GM12878 (cell line): ENCODE measurements at regions not wholly inside any gene's neighbourhood (a gene's known extent, or its start where the extent isn't known, plus 50 kb on each side); places are given as distances from the start of the nearest gene placed in this dataset.

Source experiments
- ATAC-seq: fragments of 200-7000 bp; cut with Tn5 transposase; 3 replicates; pipeline ENCODE4 v1.9.1; 2020; ENCODE audit warnings: mild to moderate bottlenecking, moderate library complexity
- BruUV-seq: library from RNA; stranded (reverse); fragments of 400-500 nt; replicated peaks from 2 replicates; lab custom pipeline; 2021; lab: Mats Ljungman, UMichigan
- CTCF ChIA-PET: fragments of 300-600 bp; sonication (Branson Sonifier 250); formaldehyde crosslinking; extraction: SDS; loops from one replicate; lab custom pipeline; 2021; ENCODE audit warnings: inconsistent platforms; lab: Yijun Ruan, JAX
- POLR2A ChIA-PET: fragments of 350-600 bp; formaldehyde crosslinking; extraction: SDS; loops from one replicate; lab custom pipeline; 2021; ENCODE audit warnings: inconsistent platforms; lab: Charles Lee
- RAD21 ChIA-PET: fragments of 300-600 bp; sonication (Branson Sonifier 250); formaldehyde crosslinking; loops from one replicate; lab custom pipeline; 2023; ENCODE audit warnings: antibody characterized with exemption; ENCODE audit not compliant: unreplicated experiment; lab: Charles Lee
- SMC1A ChIA-PET: fragments of 300-600 bp; sonication (Branson Sonifier 250); formaldehyde crosslinking; loops from one replicate; lab custom pipeline; 2023; ENCODE audit not compliant: unreplicated experiment, uncharacterized antibody; lab: Charles Lee
- DNase-seq: peaks from one replicate; pipeline ENCODE4 v3.0.0-alpha.2; 2011; ENCODE audit warnings: low read depth, low spot score
- FAIRE-seq: peaks from 3 replicates; lab custom pipeline; 2011; peaks lifted over from hg19 to GRCh38; lab: Jason Lieb, UNC
- H2AFZ ChIP-seq: 2 replicates; pipeline ENCODE4 v1.6.0; 2011; ENCODE audit warnings: low read depth, low read length, control low read depth; ENCODE audit not compliant: control insufficient read depth
- H3K27ac ChIP-seq: 2 replicates; pipeline ENCODE4 v1.5.1; 2011; ENCODE audit warnings: control low read depth; ENCODE audit not compliant: control insufficient read depth, insufficient read depth
- H3K27me3 ChIP-seq, 2 experiments: replicated peaks in 1 of 2; 2 replicates each; pipeline versions ENCODE4 v1.6.0 to v1.6.1; 2011; ENCODE audit warnings: low read length in 1 of 2; ENCODE audit not compliant: control insufficient read depth in 2 of 2, insufficient read depth in 2 of 2
- H3K36me3 ChIP-seq, 2 experiments: 2 replicates each; pipeline ENCODE4 v1.5.1; 2011; ENCODE audit warnings: low read length in 1 of 2; ENCODE audit not compliant: control insufficient read depth in 2 of 2, insufficient read depth in 2 of 2
- H3K4me1 ChIP-seq: 2 replicates; pipeline ENCODE4 v1.6.1; 2011; ENCODE audit warnings: mild to moderate bottlenecking, low read length, moderate library complexity, mixed read lengths; ENCODE audit not compliant: control insufficient read depth, insufficient read depth
- H3K4me2 ChIP-seq: 2 replicates; pipeline ENCODE4 v1.6.0; 2011; ENCODE audit warnings: control low read depth; ENCODE audit not compliant: control insufficient read depth, insufficient read depth
- H3K4me3 ChIP-seq: fragments of 200-600 bp; sonication (generic); 2 replicates; pipeline ENCODE4 v1.5.1; 2016
- H3K79me2 ChIP-seq: 2 replicates; pipeline ENCODE4 v1.6.0; 2011; ENCODE audit warnings: low read length; ENCODE audit not compliant: control insufficient read depth, insufficient read depth
- H3K9ac ChIP-seq: 2 replicates; pipeline ENCODE4 v1.8.0; 2011; ENCODE audit warnings: low read length, control low read depth, mixed read lengths; ENCODE audit not compliant: control insufficient read depth, insufficient read depth
- H3K9me3 ChIP-seq: replicated peaks from 3 replicates; pipeline ENCODE4 v1.5.1; 2011; ENCODE audit warnings: mild to moderate bottlenecking, low read length; ENCODE audit not compliant: control insufficient read depth, insufficient read depth
- H4K20me1 ChIP-seq: 2 replicates; pipeline ENCODE4 v1.6.0; 2011; ENCODE audit not compliant: control insufficient read depth, insufficient read depth
- BHLHE40 ChIP-seq, 2 experiments: fragments of 450-650 bp in 1 of 2; IDR thresholded peaks; 2 replicates each; pipeline ENCODE4 v1.6.1; 2011 to 2017; ENCODE audit warnings: low read depth in 2 of 2, borderline replicate concordance in 1 of 2, improper control_type of control experiment in 1 of 2, low read length in 1 of 2, mild to moderate bottlenecking in 1 of 2
- EGR1 ChIP-seq, 2 experiments: IDR thresholded peaks; 1 replicate in 1 of 2; 2 replicates in 1 of 2; pipeline ENCODE4 v1.6.1; 2011 to 2012; ENCODE audit warnings: low read depth in 2 of 2, low read length in 2 of 2, borderline replicate concordance in 1 of 2, mild to moderate bottlenecking in 1 of 2, moderate library complexity in 1 of 2
- GABPA ChIP-seq: IDR thresholded peaks from 2 replicates; pipeline ENCODE4 v1.6.1; 2014; ENCODE audit warnings: antibody characterized with exemption, low read depth, mild to moderate bottlenecking, inconsistent platforms
- MYB ChIP-seq: fragments of 150-350 bp; IDR thresholded peaks from 2 replicates; pipeline ENCODE4 v1.6.1; 2014; ENCODE audit warnings: mild to moderate bottlenecking, low read depth, low read length, borderline replicate concordance
- MYC ChIP-seq: IDR thresholded peaks from 2 replicates; pipeline ENCODE4 v1.6.1; 2011; ENCODE audit warnings: mild to moderate bottlenecking, low read length, moderate library complexity, inconsistent platforms; ENCODE audit not compliant: insufficient read depth, insufficient replicate concordance, insufficient read length, severe bottlenecking
- PAX8 ChIP-seq: fragments of 450-650 bp; IDR thresholded peaks from 2 replicates; pipeline ENCODE4 v1.6.1; 2017; ENCODE audit warnings: mild to moderate bottlenecking, moderate library complexity
- ZBED1 ChIP-seq: IDR thresholded peaks from 2 replicates; pipeline ENCODE4 v1.6.1; 2016; ENCODE audit warnings: borderline replicate concordance
- ZBTB40 ChIP-seq: fragments of 450-650 bp; IDR thresholded peaks from 2 replicates; pipeline ENCODE4 v1.6.1; 2016; ENCODE audit warnings: mild to moderate bottlenecking, moderate library complexity, borderline replicate concordance
- ZNF207 ChIP-seq: fragments of 450-650 bp; IDR thresholded peaks from 2 replicates; pipeline ENCODE4 v1.6.1; 2014; ENCODE audit warnings: antibody characterized with exemption, mild to moderate bottlenecking, borderline replicate concordance
- ZNF24 ChIP-seq: fragments of 450-650 bp; IDR thresholded peaks from 2 replicates; pipeline ENCODE4 v1.6.1; 2017; ENCODE audit warnings: antibody characterized with exemption, mild to moderate bottlenecking
- ZNF622 ChIP-seq: fragments of 450-650 bp; IDR thresholded peaks from 2 replicates; pipeline ENCODE4 v1.6.1; 2017; ENCODE audit warnings: mild to moderate bottlenecking, inconsistent platforms
- ZNF687 ChIP-seq: fragments of 450-650 bp; IDR thresholded peaks from 2 replicates; pipeline ENCODE4 v1.6.1; 2017; ENCODE audit warnings: mild to moderate bottlenecking, moderate library complexity
- WGBS: methylation state at CpG from one replicate; pipeline ENCODE4 v1.1.6; 2016; ENCODE audit warnings: low lambda C conversion rate; ENCODE audit not compliant: insufficient replicate concordance, insufficient coverage; ENCODE audit errors: missing lambda C conversion rate; 5-methylcytosine and 5-hydroxymethylcytosine counted together
- in situ Hi-C: fragments of 300-500 bp; cut with MboI; formaldehyde crosslinking; loops from 9 replicates; pipeline ENCODE4 v1.14.3; 2018; ENCODE audit warnings: mixed read lengths
- intact Hi-C: fragments of 100-400 bp; cut with micrococcal nuclease; formaldehyde crosslinking; loops from one replicate; pipeline ENCODE4 v1.14.2; 2022; ENCODE audit not compliant: unreplicated experiment

GRCh38 chr20:39161900-39162299, 199.8 kb downstream of the DHX35 start:
- ChIA-PET SMC1A (no interaction called here), RAD21 (no interaction called here), CTCF (no interaction called here), POLR2A (no interaction called here)
- in situ Hi-C loops (no loop called here), intact Hi-C loops (no loop called here)
- DNase-seq (no peak), ATAC-seq (no peak), FAIRE-seq (no peak)
- no peak overlapping the region for H3K27ac ChIP-seq
- no peak overlapping the region for H2AFZ ChIP-seq
- no peaks in the 10 kb centered on the region for H3K27me3 ChIP-seq
- H3K79me2 ChIP-seq: no peaks in the 10 kb centered on the region
- no peak overlapping the region for H3K9ac ChIP-seq
- no peaks in the 10 kb centered on the region for H3K9me3 ChIP-seq
- BruUV-seq: no TSS peak
- no peak for TF ChIP-seq ZNF622
- TF ChIP-seq ZNF207: no peak
- no peak for TF ChIP-seq GABPA
- no peak for TF ChIP-seq MYC
- no peak for TF ChIP-seq ZBED1
- no peak for TF ChIP-seq ZNF24
- no peak for TF ChIP-seq EGR1 (IDR thresholded peaks at IDR 0.05; ENCODE audit: borderline replicate concordance in 1 of 2, low read depth in 2 of 2, low read length in 2 of 2)
- TF ChIP-seq PAX8: no peak
- no peak for TF ChIP-seq ZBTB40
- no peak for TF ChIP-seq MYB
- TF ChIP-seq BHLHE40 (IDR thresholded peaks at IDR 0.05; ENCODE audit: borderline replicate concordance in 1 of 2, low read depth in 2 of 2, low read length in 1 of 2): no peak
- no peak for TF ChIP-seq ZNF687
- no peaks in the 10 kb centered on the region for H4K20me1 ChIP-seq
- no peaks in the 10 kb centered on the region for H3K4me1 ChIP-seq
- 0% methylated on average over 1 of the region's 1 CpG for whole genome bisulfite sequencing
- H3K4me2 ChIP-seq: no peak overlapping the region
- H3K36me3 ChIP-seq: no peaks in the 10 kb centered on the region
- no peak overlapping the region for H3K4me3 ChIP-seq
